ENCODE measurements at regions not wholly inside any gene's neighbourhood (a gene's known extent, or its start where the extent isn't known, plus 50 kb on each side); places are given as distances from the start of the nearest gene placed in this dataset.
"Not testable (repeated sequence)": the region's sequence is repeated elsewhere in the genome, so short reads cannot be mapped to it uniquely, and the experiment has no call there.

- DNase-seq (ENCODE audit: low spot score) = no peak
Observed at GRCh38 chr22:49349181-49349835, 478.4 kb downstream of the BRD1 start.

DNA sequence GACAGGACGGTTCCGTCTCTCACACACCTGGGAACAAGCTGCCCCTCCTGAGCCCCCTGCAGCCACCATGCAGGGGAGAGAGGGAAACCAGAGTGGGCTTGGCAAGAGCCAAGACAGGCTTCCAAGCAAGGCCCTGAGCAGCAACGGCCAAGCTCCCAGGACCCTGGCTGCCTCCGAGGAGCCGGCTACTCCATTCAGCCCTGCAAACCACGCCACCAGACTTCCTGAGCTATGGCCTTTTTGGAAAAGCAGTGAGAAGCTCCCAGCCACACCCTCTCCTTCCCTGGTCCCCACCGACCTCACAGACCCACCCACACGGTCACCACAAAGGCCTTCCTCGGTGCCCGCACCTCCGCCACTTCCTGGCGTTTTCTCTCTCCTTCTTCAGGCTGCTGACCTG lies 479.0 kb downstream of the BRD1 start:
- DNase-seq (ENCODE audit: low spot score) = no peak

DNA sequence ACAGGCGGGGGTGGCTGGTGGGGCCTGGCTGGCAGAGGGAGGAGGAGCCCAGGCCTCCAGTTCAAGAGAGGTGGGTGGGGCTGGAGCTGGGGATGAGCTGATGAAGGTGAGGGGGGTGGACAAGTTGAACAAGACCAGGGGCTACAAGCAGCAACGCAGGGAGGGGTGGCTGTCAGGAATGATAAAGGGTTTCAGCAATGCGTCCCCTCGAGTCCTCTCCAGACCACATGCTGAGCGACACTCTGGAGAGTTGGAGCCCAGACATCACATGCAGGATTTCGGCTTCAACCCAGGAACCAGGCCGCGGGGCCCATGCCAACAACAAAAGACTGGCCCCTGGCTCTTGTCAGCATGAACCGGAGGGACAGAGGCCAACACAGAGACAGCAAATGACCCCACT lies 480.3 kb downstream of the BRD1 start:
- no peak for DNase-seq (ENCODE audit: low spot score)

DNA sequence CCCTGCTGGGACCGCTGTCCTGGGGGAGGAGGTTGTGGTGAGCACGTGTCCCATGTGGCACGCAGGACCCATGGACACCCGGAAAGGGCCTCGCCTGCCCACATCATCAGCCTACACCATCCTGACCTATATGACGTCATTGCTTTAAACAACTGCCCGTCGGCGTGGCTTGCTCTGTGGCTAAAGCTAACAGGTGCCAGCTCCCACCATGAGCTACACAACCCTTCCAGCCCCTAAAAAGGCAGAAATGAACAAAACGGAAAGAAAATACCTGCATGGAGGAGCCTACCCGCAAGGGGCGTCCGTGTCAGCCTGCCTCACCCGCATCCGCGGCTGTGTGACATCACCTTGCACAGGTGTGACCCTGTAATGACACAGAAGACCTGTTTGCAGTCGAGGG lies 481.8 kb downstream of the BRD1 start:
- no peak for DNase-seq (ENCODE audit: low spot score)

DNA sequence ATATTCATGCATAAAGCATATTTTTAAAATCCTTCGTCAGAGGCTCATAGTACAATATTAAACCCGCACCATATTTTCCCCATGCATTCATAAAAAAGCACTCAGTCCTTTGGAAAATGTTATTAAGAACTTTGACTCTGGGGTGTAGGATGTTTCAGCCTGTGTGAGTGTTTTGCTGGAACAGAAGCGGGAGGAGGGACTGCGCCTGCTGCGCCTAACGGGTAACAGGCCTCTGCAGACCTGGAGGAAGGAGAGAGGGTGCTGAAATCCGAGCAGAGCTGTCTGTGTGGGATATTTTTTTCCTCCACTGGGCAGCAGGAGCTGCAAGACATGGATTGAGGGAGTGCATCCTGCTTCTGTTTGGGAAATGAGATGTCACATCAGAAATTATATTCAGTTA lies 483.0 kb downstream of the BRD1 start:
- no peak for DNase-seq (ENCODE audit: low spot score)

DNA sequence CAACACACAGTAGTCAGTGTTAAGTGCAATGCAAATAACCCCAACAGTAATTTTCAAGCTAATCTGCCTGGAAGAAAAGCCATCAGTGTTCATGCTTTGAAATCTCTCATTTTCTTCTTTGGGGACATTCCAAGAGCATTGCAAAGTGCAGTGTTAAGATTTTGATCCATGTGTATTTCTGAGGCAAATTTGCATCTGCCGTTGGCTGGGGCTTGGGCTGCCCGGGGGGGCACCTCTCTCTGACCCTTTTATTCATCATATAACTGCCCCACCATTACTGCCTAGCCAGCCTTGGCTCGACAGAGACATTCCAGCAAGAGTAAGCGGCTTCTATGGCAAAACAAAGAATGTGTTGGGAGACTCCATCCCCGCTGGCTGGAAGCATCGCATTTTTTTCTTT lies 483.5 kb downstream of the BRD1 start:
- no peak for DNase-seq (ENCODE audit: low spot score)

DNA sequence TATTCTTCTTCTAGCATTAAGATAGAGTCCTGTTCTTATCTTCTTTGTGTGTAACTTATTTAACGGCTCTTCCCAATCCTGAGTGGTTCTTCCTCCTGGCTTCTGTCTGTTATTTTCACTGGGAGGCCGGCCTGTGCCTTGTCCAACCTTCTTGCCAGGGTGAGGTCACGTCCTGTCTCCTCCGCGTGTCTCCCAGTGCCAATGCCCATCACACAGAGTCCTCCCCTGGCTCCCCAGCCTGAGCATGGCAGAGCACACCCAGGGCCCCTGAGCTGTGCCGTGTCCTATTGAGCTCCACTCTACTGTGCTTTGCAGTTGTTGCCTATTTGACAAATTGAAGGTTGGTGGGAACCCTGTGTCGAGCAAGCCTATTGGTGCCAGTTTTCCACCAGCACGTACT lies 487.3 kb downstream of the BRD1 start:
- DNase-seq (ENCODE audit: low spot score) = no peak

DNA sequence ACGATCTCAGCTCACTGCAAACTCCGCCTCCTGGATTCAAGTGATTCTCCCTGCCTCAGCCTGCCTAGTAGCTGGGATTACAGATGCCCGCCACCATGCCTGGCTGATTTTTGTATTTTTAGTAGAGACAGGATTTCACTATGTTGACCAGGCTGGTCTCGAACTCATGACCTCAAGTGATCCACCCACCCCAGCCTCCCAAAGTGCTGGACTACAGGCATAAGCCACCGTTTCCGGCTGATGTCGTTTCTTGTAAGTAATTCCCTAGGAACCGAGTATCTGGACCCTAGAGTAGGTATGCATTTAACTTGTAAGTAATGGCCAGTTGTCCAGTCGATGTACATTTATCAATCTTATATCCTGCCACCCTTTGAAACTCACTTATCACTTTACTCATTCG lies 491.2 kb downstream of the BRD1 start:
- not testable (repeated sequence) for DNase-seq (ENCODE audit: low spot score)

DNA sequence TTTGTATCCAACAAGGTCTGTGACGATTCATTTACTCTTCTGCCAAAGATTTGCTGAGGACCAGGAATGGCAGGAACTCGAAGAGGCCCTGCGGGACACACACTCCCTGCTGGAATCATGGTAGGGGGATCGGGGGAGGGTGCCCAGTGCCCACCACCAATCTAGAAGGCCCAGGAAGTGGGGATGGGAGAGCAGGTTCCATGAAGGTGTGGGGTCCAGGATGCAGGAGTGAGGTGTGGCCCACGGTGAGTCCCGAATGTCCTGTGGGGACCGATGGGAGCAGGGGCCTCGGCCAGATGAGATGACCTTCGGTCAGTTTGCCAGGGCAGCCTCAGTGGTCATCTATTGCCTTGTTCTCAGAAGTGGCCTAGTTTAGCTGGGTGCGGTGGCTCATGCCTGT lies 492.7 kb downstream of the BRD1 start:
- no peak for DNase-seq (ENCODE audit: low spot score)

GRCh38 chr22:49334449-49334789 lies 493.3 kb downstream of the BRD1 start:
- no peak for DNase-seq (ENCODE audit: low spot score)

DNA sequence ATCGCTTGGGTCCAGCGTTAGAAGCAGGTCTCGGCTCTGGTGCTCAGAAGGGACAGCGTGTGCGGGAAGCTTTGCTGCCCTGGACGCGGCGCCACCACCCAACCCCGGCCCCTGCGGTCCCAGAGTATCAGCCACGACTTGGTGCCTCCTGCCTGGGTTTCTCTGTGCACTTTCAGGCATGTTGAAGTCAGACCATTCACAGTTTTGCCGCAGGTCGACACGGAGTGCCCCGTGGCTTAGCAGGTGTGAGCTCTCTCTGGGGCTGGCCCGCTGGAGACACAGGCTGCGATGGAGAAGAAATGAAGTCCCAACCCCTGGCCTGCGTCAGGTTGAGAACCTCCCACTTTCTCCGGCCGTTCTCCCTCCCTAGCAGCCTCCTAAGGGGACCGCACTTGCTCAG lies 494.5 kb downstream of the BRD1 start:
- DNase-seq (ENCODE audit: low spot score) = no peak

DNA sequence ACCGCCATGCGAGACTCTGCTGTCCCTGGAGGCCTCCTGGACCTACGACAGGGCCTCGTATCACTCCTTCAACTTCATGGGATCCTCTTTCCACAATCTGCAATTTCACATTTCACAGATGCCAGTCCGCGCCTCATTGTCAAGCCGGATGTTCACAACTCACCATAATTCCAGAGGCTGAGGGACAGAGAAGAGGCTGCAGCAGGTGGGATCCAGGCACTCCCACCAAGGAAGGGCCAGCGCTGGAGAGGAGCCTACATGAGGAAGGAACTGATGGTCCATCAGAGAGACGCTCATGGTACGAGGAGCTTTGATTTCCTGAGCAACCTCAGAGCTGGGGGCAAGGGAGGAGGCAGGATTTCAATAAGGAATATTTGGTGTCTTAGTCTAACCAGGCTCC lies 495.0 kb downstream of the BRD1 start:
- no peak for DNase-seq (ENCODE audit: low spot score)

- no peak for DNase-seq (ENCODE audit: low spot score)
Observed at GRCh38 chr22:49331878-49332277, 495.8 kb downstream of the BRD1 start.

- no peak for DNase-seq (ENCODE audit: low spot score)
Observed at GRCh38 chr22:49331223-49331815, 496.4 kb downstream of the BRD1 start.

DNA sequence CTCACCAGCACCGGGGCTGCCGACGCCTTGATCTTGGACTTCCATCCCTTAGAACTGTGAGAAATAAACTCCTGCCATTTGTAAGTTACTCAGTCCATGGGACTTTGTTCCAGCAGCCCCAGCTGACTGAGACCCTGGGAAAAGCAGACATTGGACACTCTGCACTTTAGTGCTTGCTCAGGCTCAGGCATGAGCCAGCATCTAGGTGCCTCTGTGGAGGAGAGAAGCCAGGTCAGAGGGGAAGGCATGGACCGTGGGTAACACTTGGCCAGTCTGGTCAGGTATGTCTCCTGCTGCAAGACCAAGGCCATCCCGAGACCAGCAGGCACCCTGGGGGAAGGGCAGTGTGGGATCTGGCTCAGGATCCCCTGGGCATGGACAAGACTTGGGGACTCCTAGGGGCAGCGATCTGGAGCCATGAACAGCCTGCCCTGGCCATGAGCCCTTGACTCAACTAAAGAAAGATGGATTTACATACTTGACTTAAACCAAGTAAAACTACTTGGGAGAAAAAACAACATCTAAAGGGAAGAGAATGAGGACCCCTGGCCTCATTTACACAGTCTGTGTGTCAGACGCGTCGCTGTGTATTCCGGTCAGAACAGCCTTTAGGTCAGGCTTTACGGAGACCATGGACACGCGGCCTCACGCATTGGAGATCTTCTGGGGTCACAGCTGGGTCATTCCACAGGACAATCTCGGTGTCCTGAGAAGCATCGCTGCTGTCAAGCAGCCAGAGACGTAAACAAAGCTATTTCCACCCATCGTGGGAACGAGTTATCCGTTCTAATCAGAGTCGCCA lies 497.1 kb downstream of the BRD1 start:
- DNase-seq (ENCODE audit: low spot score) = no peak

GRCh38 chr22:49329636-49330035 lies 498.0 kb downstream of the BRD1 start:
- no peak for DNase-seq (ENCODE audit: low spot score)

- DNase-seq (ENCODE audit: low spot score) = no peak
Observed at GRCh38 chr22:49328630-49329405, 498.9 kb downstream of the BRD1 start.

DNA sequence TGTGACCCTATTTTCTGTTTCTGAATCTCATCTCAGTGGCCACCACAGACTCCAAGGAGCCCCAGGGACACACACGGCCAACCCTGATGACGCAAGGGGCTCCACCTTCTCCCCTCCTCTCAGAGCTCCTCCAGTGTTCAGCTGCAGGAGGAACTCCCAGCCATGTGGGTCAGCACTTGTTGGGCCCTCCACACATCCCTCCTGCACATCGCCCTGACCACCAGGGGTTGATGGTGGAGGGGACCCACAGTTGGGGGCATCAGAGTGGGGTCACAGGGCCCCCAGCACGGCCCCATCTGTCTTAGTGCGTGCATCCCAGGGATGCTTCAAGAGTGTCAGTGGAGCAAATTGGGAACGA lies 499.6 kb downstream of the BRD1 start:
- DNase-seq (ENCODE audit: low spot score) = no peak

DNA sequence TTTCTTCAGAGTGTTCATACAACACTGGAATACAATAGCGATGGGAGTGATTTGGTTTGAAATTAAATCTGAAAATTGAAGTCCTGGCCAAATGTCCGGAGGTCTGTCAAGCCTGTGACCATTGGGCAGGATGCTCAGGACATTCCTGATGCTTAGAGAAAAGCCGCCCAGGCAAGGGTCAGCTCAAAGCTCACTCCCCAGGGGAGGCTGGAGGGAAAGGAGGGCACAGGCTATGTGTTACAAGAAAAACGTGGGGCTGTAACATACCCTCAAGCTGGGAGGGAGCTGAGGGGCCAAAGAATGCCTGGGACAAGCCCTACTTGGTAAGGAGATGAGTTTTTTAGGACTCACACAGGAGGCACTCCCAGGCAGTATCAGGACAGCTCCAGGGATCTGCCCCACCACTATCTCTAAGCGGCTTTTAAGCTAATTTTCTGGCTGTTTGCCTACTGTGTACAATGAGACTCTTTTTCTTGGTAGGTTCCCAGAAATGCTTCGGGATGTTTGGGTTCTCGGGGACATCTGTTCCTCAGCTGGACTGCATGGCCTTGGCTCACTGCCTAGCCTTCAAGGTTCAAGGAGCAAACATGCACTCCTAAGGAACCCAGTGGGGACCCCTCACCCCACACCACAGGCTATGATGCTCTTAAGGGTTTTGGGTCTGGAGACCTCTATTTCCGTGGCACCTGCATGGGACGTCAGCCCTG lies 500.1 kb downstream of the BRD1 start:
- DNase-seq (ENCODE audit: low spot score) = no peak

DNA sequence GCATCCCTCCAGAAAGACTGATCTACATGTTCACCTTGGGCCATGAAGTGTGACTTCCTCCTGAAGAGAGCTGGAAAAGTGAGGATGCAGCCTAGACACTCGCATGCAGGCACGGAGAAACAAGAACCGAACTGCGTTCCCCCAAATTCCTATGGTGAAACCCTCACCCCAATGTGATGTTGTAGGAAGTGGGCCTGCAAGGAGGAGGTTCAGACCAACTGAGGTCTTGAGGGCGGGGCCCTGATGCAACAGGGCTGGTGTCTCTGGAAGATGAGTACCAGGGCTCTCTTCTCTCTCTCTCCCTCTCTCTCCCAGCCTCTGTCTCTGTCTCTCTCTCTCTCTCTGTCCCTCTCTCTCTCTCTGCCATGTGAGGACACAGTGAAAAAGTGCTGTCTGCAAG lies 501.1 kb downstream of the BRD1 start:
- DNase-seq (ENCODE audit: low spot score) = no peak

DNA sequence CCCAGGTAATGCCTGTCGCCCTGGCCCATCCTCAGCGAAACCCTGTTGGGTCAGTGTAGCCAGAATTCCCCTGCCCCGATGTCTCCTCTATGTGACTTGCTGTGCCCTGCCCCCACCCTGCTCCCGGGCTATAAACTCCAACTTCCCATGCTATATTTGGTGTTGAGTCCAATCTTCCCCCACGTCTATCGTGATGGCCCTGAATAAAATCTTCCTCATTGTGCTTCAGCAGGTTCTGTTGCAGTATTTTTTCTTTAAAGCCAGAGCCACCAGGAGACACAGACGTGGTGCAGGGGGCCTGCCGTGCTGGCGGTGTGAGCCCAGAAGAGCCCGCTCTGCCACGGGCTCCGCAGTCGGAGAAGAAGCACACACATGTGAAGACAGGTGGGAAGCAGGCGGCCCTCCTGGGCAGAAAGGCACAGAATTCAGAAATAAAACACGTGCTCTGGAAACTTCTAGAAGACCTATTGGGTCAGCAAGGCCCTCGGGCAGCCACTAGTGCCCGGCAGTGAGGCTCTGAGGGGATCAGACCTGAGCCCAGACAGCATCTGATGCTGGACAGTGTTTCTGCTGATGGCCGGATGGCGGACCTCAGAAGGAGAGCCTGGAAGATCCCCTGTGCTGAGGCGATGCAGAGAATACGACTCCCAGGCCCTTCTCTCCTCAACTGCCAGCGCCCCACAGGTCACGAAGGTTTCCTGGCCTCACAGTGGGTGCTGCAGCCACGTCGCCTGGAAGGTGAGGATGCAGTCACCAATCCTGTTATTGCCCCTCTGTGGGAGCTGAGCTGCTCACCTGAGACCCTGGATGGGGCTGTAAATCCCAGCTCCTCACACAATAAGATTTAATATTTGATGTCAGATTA lies 501.9 kb downstream of the BRD1 start:
- DNase-seq (ENCODE audit: low spot score) = no peak

All from CD4-positive, alpha-beta T cell treated with Interleukin-2 at 100 ng/mL for 4 hours (primary cell).